HepG2 (cell line): ENCODE measurements at regions not wholly inside any gene's neighbourhood (a gene's known extent, or its start where the extent isn't known, plus 50 kb on each side); places are given as distances from the start of the nearest gene placed in this dataset.

Experiments
- ATAC-seq: fragments of 200-7000 bp; cut with Tn5 transposase; 3 replicates; pipeline ENCODE4 v1.9.1; 2020; ENCODE audit warnings: mild to moderate bottlenecking, moderate library complexity
- BruUV-seq: library from RNA; stranded (reverse); fragments of 400-500 nt; replicated peaks from 2 replicates; lab custom pipeline; 2021; lab: Mats Ljungman, UMichigan
- CTCF ChIA-PET: fragments of 300-600 bp; formaldehyde crosslinking; extraction: SDS; loops from one replicate; lab custom pipeline; 2021; ENCODE audit warnings: low total read pairs, inconsistent platforms, low intra/inter-chr PET ratio; lab: Yijun Ruan, JAX
- POLR2A ChIA-PET: fragments of 350-600 bp; sonication (Branson Sonifier 250); formaldehyde crosslinking; loops from one replicate; lab custom pipeline; 2020; ENCODE audit warnings: antibody characterized with exemption, inconsistent platforms; lab: Yijun Ruan, JAX
- DNase-seq: peaks from one replicate; pipeline ENCODE4 v3.0.0-alpha.2; 2015; ENCODE audit warnings: low spot score
- FAIRE-seq: peaks from 3 replicates; lab custom pipeline; 2011; peaks lifted over from hg19 to GRCh38; lab: Jason Lieb, UNC
- H2AFZ ChIP-seq: one replicate; pipeline ENCODE4 v1.6.1; 2011; ENCODE audit warnings: low read length, inconsistent platforms
- H3K27ac ChIP-seq: fragments of 300-600 bp; 3 replicates; pipeline ENCODE4 v1.8.0; 2011; ENCODE audit warnings: mixed run types, mild to moderate bottlenecking, mixed read lengths, low read length, inconsistent platforms; ENCODE audit not compliant: insufficient read depth; ENCODE audit errors: extremely low read length
- H3K27me3 ChIP-seq, 2 experiments: fragments of 200-600 bp in 1 of 2; 2 replicates in 1 of 2; 3 replicates in 1 of 2; pipeline versions ENCODE4 v1.6.0 to v1.8.0; 2011; ENCODE audit warnings: low read length in 2 of 2, mild to moderate bottlenecking in 2 of 2, moderate library complexity in 2 of 2, inconsistent platforms in 1 of 2; ENCODE audit not compliant: insufficient read depth in 2 of 2, control insufficient read depth in 1 of 2
- H3K36me3 ChIP-seq, 2 experiments: fragments of 200-600 bp in 1 of 2; replicated peaks in 1 of 2; 2 replicates in 1 of 2; 3 replicates in 1 of 2; pipeline versions ENCODE4 v1.5.1 to v1.8.0; 2011; ENCODE audit warnings: low read length in 2 of 2, inconsistent platforms in 1 of 2; ENCODE audit not compliant: insufficient read depth in 2 of 2, control insufficient read depth in 1 of 2
- H3K4me1 ChIP-seq: 2 replicates; pipeline ENCODE4 v1.5.1; 2012; ENCODE audit warnings: low read length, inconsistent platforms; ENCODE audit not compliant: insufficient read depth
- H3K4me2 ChIP-seq: 2 replicates; pipeline ENCODE4 v1.6.0; 2011; ENCODE audit warnings: low read depth, low read length, inconsistent platforms
- H3K4me3 ChIP-seq, 3 experiments: fragments of 200-600 bp in 1 of 3; sonication (generic), shearing (Covaris generic) in 1 of 3; replicated peaks in 1 of 3; 2 replicates each; pipeline ENCODE4 v1.5.1; 2011 to 2016; ENCODE audit warnings: low read length in 3 of 3, inconsistent platforms in 2 of 3, low read depth in 2 of 3, mild to moderate bottlenecking in 2 of 3, control low read depth in 1 of 3, mixed read lengths in 1 of 3; ENCODE audit not compliant: insufficient read depth in 1 of 3
- H3K79me2 ChIP-seq: one replicate; pipeline ENCODE4 v1.6.1; 2011; ENCODE audit warnings: low read length, inconsistent platforms; ENCODE audit not compliant: insufficient read depth
- H3K9ac ChIP-seq: 2 replicates; pipeline ENCODE4 v1.6.0; 2011; ENCODE audit warnings: mild to moderate bottlenecking, low read depth, low read length, inconsistent platforms; ENCODE audit not compliant: insufficient read depth
- H3K9me3 ChIP-seq: 2 replicates; pipeline ENCODE4 v1.5.1; 2012; ENCODE audit warnings: mild to moderate bottlenecking, low read length
- H4K20me1 ChIP-seq: 2 replicates; pipeline ENCODE4 v1.6.0; 2011; ENCODE audit warnings: inconsistent platforms, mild to moderate bottlenecking, low read length, moderate library complexity; ENCODE audit not compliant: insufficient read depth
- ATAD3A ChIP-seq: sonication (generic); formaldehyde crosslinking; IDR thresholded peaks from 2 replicates; pipeline ENCODE4 v1.4.0; 2020; ENCODE audit warnings: missing genetic modification reagents
- FOXJ3 ChIP-seq: sonication (generic); formaldehyde crosslinking; IDR thresholded peaks from 2 replicates; pipeline ENCODE4 v1.4.0; 2020; ENCODE audit warnings: missing genetic modification reagents, mild to moderate bottlenecking, borderline replicate concordance
- XRCC5 ChIP-seq: fragments of 200-400 bp; formaldehyde crosslinking; optimal IDR thresholded peaks from 2 replicates; pipeline ENCODE3; 2017; ENCODE audit warnings: mild to moderate bottlenecking, low read length
- ZBTB42 ChIP-seq: sonication (generic); formaldehyde crosslinking; IDR thresholded peaks from 2 replicates; pipeline ENCODE4 v1.5.0; 2020; ENCODE audit warnings: mild to moderate bottlenecking, missing genetic modification reagents
- ZNF205 ChIP-seq: IDR thresholded peaks from 2 replicates; pipeline ENCODE4 v1.6.1; 2018; ENCODE audit warnings: missing biosample characterization, missing genetic modification reagents
- ZNF3 ChIP-seq: IDR thresholded peaks from 2 replicates; pipeline ENCODE4 v1.7.0; 2017; ENCODE audit warnings: inconsistent platforms
- ZNF431 ChIP-seq: sonication (generic); formaldehyde crosslinking; IDR thresholded peaks from 2 replicates; pipeline ENCODE4 v1.9.0; 2022; ENCODE audit warnings: missing genetic modification reagents, low read depth, mild to moderate bottlenecking, borderline replicate concordance
- WGBS: methylation state at CpG from one replicate; pipeline ENCODE4 v1.1.6; 2017; ENCODE audit warnings: low lambda C conversion rate; 5-methylcytosine and 5-hydroxymethylcytosine counted together
- in situ Hi-C: cut with HindIII; loops from 2 replicates; pipeline ENCODE4 v1.10.0; 2017; ENCODE audit warnings: low pct_unique_long_range_greater_than_20kb; ENCODE audit not compliant: extremely low pct_ligation_motif_present
- intact Hi-C: fragments of 100-400 bp; cut with micrococcal nuclease; formaldehyde crosslinking; loops from one replicate; pipeline ENCODE4 v1.10.0; 2022; ENCODE audit not compliant: unreplicated experiment
- TF ChIP-seq, protein P1 (sequence below): sonication (generic); formaldehyde crosslinking; IDR thresholded peaks from 2 replicates; pipeline ENCODE4 v1.9.0; 2021; ENCODE audit warnings: missing genetic modification reagents, borderline replicate concordance
- TF ChIP-seq, protein P2 (sequence below): sonication (generic); formaldehyde crosslinking; IDR thresholded peaks from 2 replicates; pipeline ENCODE4 v1.4.0; 2020; ENCODE audit warnings: missing genetic modification reagents, borderline replicate concordance
- TF ChIP-seq, protein P3 (sequence below): sonication (generic); formaldehyde crosslinking; IDR thresholded peaks from 2 replicates; pipeline ENCODE4 v1.9.0; 2022; ENCODE audit warnings: low read depth, missing genetic modification reagents

GRCh38 chr20:50327666-50328065, 137.0 kb downstream of the CEBPB start:
- Histone ChIP-seq H3K36me3 (no peaks in the 10 kb centered on the region), H3K4me3 (no peak overlapping the region), H3K4me2 (no peak overlapping the region), H3K27ac (no peak overlapping the region), H3K9ac (no peak overlapping the region), H2AFZ (no peak overlapping the region), H3K79me2 (no peaks in the 10 kb centered on the region), H3K4me1 (peaks cover 66% of the 10 kb centered on the region), H3K9me3 (peaks cover 7% of the 10 kb centered on the region; the same call in 1 of the 2 replicates), H3K27me3 (peaks cover 0 to 7% of the 10 kb centered on the region in 2 experiments; a peak in 2 of 5 replicates), H4K20me1 (no peaks in the 10 kb centered on the region)
- TF ChIP-seq FOXJ3 (CRISPR knock-in tag) (no peak), ZNF3 (CRISPR knock-in tag) (peak; percentile 56; the same call in 1 of the 2 replicates)
- TF ChIP-seq, protein P1, sequence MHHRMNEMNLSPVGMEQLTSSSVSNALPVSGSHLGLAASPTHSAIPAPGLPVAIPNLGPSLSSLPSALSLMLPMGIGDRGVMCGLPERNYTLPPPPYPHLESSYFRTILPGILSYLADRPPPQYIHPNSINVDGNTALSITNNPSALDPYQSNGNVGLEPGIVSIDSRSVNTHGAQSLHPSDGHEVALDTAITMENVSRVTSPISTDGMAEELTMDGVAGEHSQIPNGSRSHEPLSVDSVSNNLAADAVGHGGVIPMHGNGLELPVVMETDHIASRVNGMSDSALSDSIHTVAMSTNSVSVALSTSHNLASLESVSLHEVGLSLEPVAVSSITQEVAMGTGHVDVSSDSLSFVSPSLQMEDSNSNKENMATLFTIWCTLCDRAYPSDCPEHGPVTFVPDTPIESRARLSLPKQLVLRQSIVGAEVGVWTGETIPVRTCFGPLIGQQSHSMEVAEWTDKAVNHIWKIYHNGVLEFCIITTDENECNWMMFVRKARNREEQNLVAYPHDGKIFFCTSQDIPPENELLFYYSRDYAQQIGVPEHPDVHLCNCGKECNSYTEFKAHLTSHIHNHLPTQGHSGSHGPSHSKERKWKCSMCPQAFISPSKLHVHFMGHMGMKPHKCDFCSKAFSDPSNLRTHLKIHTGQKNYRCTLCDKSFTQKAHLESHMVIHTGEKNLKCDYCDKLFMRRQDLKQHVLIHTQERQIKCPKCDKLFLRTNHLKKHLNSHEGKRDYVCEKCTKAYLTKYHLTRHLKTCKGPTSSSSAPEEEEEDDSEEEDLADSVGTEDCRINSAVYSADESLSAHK = no peak
- DNase-seq = no peak
- no peak for ATAC-seq
- BruUV-seq = no TSS peak
- POLR2A ChIA-PET = interaction anchor here (0.9 to 2.1 kb wide), 6 partner anchors 8 to 71 kb away, joined by 3 to 9 read pairs (median 5); no protein-coding TSS in a partner anchor
- CTCF ChIA-PET = no interaction called here
- intact Hi-C loops (no loop called here), in situ Hi-C loops (no loop called here)
- WGBS = 2% methylated on average over 2 of the region's 2 CpGs
- FAIRE-seq = no peak

- FAIRE-seq = no peak
- TF ChIP-seq ATAD3A (CRISPR knock-in tag) = no peak
- TF ChIP-seq XRCC5 = peak; percentile 10
- TF ChIP-seq, protein P2, sequence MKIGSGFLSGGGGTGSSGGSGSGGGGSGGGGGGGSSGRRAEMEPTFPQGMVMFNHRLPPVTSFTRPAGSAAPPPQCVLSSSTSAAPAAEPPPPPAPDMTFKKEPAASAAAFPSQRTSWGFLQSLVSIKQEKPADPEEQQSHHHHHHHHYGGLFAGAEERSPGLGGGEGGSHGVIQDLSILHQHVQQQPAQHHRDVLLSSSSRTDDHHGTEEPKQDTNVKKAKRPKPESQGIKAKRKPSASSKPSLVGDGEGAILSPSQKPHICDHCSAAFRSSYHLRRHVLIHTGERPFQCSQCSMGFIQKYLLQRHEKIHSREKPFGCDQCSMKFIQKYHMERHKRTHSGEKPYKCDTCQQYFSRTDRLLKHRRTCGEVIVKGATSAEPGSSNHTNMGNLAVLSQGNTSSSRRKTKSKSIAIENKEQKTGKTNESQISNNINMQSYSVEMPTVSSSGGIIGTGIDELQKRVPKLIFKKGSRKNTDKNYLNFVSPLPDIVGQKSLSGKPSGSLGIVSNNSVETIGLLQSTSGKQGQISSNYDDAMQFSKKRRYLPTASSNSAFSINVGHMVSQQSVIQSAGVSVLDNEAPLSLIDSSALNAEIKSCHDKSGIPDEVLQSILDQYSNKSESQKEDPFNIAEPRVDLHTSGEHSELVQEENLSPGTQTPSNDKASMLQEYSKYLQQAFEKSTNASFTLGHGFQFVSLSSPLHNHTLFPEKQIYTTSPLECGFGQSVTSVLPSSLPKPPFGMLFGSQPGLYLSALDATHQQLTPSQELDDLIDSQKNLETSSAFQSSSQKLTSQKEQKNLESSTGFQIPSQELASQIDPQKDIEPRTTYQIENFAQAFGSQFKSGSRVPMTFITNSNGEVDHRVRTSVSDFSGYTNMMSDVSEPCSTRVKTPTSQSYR (CRISPR knock-in tag) = no peak
- TF ChIP-seq ZNF205 (CRISPR knock-in tag) = no peak
- TF ChIP-seq, protein P3, sequence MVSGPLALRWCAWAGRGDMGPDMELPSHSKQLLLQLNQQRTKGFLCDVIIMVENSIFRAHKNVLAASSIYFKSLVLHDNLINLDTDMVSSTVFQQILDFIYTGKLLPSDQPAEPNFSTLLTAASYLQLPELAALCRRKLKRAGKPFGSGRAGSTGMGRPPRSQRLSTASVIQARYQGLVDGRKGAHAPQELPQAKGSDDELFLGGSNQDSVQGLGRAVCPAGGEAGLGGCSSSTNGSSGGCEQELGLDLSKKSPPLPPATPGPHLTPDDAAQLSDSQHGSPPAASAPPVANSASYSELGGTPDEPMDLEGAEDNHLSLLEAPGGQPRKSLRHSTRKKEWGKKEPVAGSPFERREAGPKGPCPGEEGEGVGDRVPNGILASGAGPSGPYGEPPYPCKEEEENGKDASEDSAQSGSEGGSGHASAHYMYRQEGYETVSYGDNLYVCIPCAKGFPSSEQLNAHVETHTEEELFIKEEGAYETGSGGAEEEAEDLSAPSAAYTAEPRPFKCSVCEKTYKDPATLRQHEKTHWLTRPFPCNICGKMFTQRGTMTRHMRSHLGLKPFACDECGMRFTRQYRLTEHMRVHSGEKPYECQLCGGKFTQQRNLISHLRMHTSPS (CRISPR knock-in tag) = peak; percentile 57; the same call in 1 of the 2 replicates
- TF ChIP-seq ZNF431 (CRISPR knock-in tag) = 0 out of 2 replicates have a peak, but pooled peaks have one; percentile 31
- TF ChIP-seq ZBTB42 (CRISPR knock-in tag) = no peak
Observed at GRCh38 chr20:50328222-50328979, 137.8 kb downstream of the CEBPB start.

More at GRCh38 chr20:50328222-50328979, 137.8 kb downstream of the CEBPB start:
- POLR2A ChIA-PET = interaction anchor here (0.9 to 3.1 kb wide), 8 partner anchors 7 to 70 kb away, joined by 3 to 22 read pairs (median 5); no protein-coding TSS in a partner anchor
- no TSS peak for BruUV-seq
- no peak overlapping the region for H3K4me2 ChIP-seq
- H2AFZ ChIP-seq = no peak overlapping the region
- ATAC-seq (no peak), DNase-seq (no peak)
- in situ Hi-C loops = no loop called here
- peaks cover 7% of the 10 kb centered on the region; the same call in 1 of the 2 replicates for H3K9me3 ChIP-seq
- H3K4me1 ChIP-seq = peaks cover 66% of the 10 kb centered on the region
- CTCF ChIA-PET = no interaction called here
- H3K4me3 ChIP-seq = no peak overlapping the region
- H3K79me2 ChIP-seq = no peaks in the 10 kb centered on the region
- H3K27ac ChIP-seq = no peak overlapping the region
- peaks cover 0 to 14% of the 10 kb centered on the region in 2 experiments; a peak in 3 of 5 replicates for H3K27me3 ChIP-seq
- no peaks in the 10 kb centered on the region for H3K36me3 ChIP-seq
- intact Hi-C loops = no loop called here
- H4K20me1 ChIP-seq = no peaks in the 10 kb centered on the region
- H3K9ac ChIP-seq = no peak overlapping the region
- WGBS = 45% methylated on average over 6 of the region's 6 CpGs
